ENCODE measurements at regions not wholly inside any gene's neighbourhood (a gene's known extent, or its start where the extent isn't known, plus 50 kb on each side); places are given as distances from the start of the nearest gene placed in this dataset.

DNA sequence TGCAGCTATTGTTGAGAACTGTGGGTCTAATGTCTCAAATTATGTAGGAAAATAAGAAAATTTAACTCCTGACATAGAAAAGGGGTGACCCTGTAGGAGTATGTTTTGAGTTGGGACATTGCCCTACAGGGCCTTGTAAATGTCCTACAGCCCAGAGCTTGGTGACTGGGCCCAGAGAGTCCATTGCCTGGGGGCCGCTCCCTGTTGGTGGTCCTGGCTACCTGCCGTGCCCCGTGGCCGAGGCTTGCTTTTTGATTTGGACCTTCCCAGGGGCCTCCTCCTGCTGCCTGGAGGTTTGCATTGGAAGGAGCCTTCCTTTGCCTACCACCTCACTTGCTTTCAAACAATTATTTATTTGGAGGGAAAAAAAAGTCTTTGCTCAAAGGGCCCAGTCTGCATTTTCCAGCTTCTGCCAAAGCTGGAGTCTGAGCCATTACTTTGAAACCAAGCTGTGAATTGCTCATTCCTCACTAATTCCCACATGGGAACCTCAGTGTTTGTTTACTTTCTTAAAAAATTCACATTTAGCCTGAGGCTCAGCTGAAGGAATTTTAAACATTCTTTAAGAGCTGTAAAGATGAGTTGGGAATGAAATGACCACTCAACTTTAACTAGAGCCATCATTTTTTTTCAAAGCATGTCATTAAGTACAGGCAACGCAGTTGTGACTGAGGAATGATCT lies 355.0 kb downstream of the GLRX3 start:
- ATAC-seq (no peak), DNase-seq (ENCODE audit: low read depth, low spot score) (no peak)
- H3K27me3 ChIP-seq (ENCODE audit: control insufficient read depth, insufficient read depth, low read length): peaks cover under 1% of the 10 kb centered on the region; the same call in 1 of the 2 replicates
- intact Hi-C loops (cut with micrococcal nuclease; ENCODE audit: unreplicated experiment) (no loop called here), in situ Hi-C loops (cut with HindIII; ENCODE audit: low pct_unique_long_range_greater_than_20kb, low sequenced_read_pairs) (no loop called here)
- H3K4me3 ChIP-seq (ENCODE audit: low read depth in 2 of 2, low read length in 2 of 2): no peak overlapping the region
- TF ChIP-seq, protein P1, sequence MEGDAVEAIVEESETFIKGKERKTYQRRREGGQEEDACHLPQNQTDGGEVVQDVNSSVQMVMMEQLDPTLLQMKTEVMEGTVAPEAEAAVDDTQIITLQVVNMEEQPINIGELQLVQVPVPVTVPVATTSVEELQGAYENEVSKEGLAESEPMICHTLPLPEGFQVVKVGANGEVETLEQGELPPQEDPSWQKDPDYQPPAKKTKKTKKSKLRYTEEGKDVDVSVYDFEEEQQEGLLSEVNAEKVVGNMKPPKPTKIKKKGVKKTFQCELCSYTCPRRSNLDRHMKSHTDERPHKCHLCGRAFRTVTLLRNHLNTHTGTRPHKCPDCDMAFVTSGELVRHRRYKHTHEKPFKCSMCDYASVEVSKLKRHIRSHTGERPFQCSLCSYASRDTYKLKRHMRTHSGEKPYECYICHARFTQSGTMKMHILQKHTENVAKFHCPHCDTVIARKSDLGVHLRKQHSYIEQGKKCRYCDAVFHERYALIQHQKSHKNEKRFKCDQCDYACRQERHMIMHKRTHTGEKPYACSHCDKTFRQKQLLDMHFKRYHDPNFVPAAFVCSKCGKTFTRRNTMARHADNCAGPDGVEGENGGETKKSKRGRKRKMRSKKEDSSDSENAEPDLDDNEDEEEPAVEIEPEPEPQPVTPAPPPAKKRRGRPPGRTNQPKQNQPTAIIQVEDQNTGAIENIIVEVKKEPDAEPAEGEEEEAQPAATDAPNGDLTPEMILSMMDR (IDR thresholded peaks at IDR 0.05): no peak
- TF ChIP-seq TCF7L2 (IDR thresholded peaks at IDR 0.05; ENCODE audit: low read depth, low read length): no peak
- no peak for TF ChIP-seq SIN3A (IDR thresholded peaks at IDR 0.05; ENCODE audit: borderline replicate concordance, insufficient read depth, low read depth, low read length)
- TF ChIP-seq, protein P2, sequence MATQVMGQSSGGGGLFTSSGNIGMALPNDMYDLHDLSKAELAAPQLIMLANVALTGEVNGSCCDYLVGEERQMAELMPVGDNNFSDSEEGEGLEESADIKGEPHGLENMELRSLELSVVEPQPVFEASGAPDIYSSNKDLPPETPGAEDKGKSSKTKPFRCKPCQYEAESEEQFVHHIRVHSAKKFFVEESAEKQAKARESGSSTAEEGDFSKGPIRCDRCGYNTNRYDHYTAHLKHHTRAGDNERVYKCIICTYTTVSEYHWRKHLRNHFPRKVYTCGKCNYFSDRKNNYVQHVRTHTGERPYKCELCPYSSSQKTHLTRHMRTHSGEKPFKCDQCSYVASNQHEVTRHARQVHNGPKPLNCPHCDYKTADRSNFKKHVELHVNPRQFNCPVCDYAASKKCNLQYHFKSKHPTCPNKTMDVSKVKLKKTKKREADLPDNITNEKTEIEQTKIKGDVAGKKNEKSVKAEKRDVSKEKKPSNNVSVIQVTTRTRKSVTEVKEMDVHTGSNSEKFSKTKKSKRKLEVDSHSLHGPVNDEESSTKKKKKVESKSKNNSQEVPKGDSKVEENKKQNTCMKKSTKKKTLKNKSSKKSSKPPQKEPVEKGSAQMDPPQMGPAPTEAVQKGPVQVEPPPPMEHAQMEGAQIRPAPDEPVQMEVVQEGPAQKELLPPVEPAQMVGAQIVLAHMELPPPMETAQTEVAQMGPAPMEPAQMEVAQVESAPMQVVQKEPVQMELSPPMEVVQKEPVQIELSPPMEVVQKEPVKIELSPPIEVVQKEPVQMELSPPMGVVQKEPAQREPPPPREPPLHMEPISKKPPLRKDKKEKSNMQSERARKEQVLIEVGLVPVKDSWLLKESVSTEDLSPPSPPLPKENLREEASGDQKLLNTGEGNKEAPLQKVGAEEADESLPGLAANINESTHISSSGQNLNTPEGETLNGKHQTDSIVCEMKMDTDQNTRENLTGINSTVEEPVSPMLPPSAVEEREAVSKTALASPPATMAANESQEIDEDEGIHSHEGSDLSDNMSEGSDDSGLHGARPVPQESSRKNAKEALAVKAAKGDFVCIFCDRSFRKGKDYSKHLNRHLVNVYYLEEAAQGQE (IDR thresholded peaks at IDR 0.05; ENCODE audit: insufficient read depth in 1 of 2, low read depth in 2 of 2, low read length in 1 of 2): no peak
- ChIA-PET POLR2A (no interaction called here), CTCF (no interaction called here)
- H3K9me3 ChIP-seq (ENCODE audit: control insufficient read depth, insufficient read depth, low read depth, low read length): no peaks in the 10 kb centered on the region; the same call in 1 of the 2 replicates
- H3K27ac ChIP-seq (ENCODE audit: low read length): no peak overlapping the region
- BruUV-seq (replicated peaks): no TSS peak
- H3K4me1 ChIP-seq (ENCODE audit: control insufficient read depth, insufficient read depth, low read length): no peaks in the 10 kb centered on the region; the same call in 1 of the 2 replicates
- H3K36me3 ChIP-seq (ENCODE audit: control insufficient read depth, insufficient read depth, low read length): no peaks in the 10 kb centered on the region

GRCh38 chr10:130491693-130492050 lies 355.5 kb downstream of the GLRX3 start:
- DNase-seq (ENCODE audit: low read depth, low spot score) (no peak), ATAC-seq (no peak)
- Histone ChIP-seq H3K9me3 (ENCODE audit: control insufficient read depth, insufficient read depth, low read depth, low read length) (no peaks in the 10 kb centered on the region; the same call in 1 of the 2 replicates), H3K36me3 (ENCODE audit: control insufficient read depth, insufficient read depth, low read length) (no peaks in the 10 kb centered on the region), H3K27ac (ENCODE audit: low read length) (no peak overlapping the region), H3K4me1 (ENCODE audit: control insufficient read depth, insufficient read depth, low read length) (no peaks in the 10 kb centered on the region; the same call in 1 of the 2 replicates), H3K4me3 (ENCODE audit: low read depth in 2 of 2, low read length in 2 of 2) (no peak overlapping the region), H3K27me3 (ENCODE audit: control insufficient read depth, insufficient read depth, low read length) (peaks cover 2% of the 10 kb centered on the region; the same call in 1 of the 2 replicates)
- intact Hi-C loops (cut with micrococcal nuclease; ENCODE audit: unreplicated experiment) (no loop called here), in situ Hi-C loops (cut with HindIII; ENCODE audit: low pct_unique_long_range_greater_than_20kb, low sequenced_read_pairs) (no loop called here)
- CTCF ChIA-PET: no interaction called here
- TF ChIP-seq TCF7L2 (IDR thresholded peaks at IDR 0.05; ENCODE audit: low read depth, low read length): no peak
- TF ChIP-seq POLR2AphosphoS5 (IDR thresholded peaks at IDR 0.05; ENCODE audit: low read depth, low read length): no peak
- TF ChIP-seq, protein P1 (IDR thresholded peaks at IDR 0.05): no peak
- TF ChIP-seq SIN3A (IDR thresholded peaks at IDR 0.05; ENCODE audit: borderline replicate concordance, insufficient read depth, low read depth, low read length): no peak
- TF ChIP-seq, protein P2 (IDR thresholded peaks at IDR 0.05; ENCODE audit: insufficient read depth in 1 of 2, low read depth in 2 of 2, low read length in 1 of 2): no peak
- BruUV-seq (replicated peaks): no TSS peak
- POLR2A ChIA-PET: no interaction called here
